EH (cell line): ENCODE measurements at regions not wholly inside any gene's neighbourhood (a gene's known extent, or its start where the extent isn't known, plus 50 kb on each side); places are given as distances from the start of the nearest gene placed in this dataset.
"Not testable (repeated sequence)": the region's sequence is repeated elsewhere in the genome, so short reads cannot be mapped to it uniquely, and the experiment has no call there.

Experiments used
- DNase-seq: peaks from one replicate; pipeline ENCODE4 v3.0.0-alpha.2; 2015; ENCODE audit warnings: low read depth

DNA sequence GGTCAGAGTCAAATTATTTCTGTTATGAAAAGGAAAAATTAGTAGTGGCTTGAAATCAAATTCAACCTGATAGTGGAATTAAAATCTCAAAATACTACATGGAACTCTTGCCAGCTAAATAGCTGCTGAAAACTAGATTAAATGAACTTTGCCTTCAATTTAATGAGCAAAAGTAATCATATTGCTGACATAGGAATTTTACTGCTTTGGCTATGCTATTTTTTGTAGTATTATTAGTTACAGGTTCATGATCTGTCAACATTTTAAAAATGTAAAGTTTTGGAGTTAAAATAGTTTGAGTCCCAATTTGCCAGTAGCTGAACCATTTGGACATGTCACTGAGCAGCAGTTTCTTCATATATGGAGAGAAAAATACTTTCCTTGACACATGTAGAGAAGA lies 81.4 kb downstream of the RERGL start:
- no peak for DNase-seq

- DNase-seq: no peak
These were observed 90.7 kb downstream of the RERGL start for GRCh38 chr12:17999174-17999801.

GRCh38 chr12:17992002-17992656 lies 97.9 kb downstream of the RERGL start:
- DNase-seq: peak; percentile 7

- DNase-seq: no peak
These were observed 107.4 kb downstream of the RERGL start for GRCh38 chr12:17982556-17982955.

DNA sequence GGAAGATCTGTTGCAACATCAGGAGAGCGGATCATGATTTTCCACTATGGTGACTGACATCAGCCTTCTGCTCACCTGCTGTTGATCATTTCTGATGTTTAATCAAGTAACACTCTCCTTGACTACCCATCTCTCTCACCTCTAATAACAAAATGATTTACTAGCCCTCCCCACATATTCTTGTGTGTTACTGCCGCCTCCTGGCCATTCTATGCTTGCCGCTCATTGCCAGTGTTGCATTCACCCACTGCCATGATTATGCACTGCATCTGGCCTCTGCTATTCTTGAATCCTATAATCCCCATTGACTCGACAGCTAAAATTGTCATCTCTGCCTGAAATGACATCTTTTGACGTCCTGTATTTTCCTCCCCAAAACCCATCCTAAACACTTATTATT lies 113.8 kb downstream of the RERGL start:
- no peak for DNase-seq

GRCh38 chr12:17975763-17976162 lies 114.2 kb downstream of the RERGL start:
- DNase-seq: no peak

DNA sequence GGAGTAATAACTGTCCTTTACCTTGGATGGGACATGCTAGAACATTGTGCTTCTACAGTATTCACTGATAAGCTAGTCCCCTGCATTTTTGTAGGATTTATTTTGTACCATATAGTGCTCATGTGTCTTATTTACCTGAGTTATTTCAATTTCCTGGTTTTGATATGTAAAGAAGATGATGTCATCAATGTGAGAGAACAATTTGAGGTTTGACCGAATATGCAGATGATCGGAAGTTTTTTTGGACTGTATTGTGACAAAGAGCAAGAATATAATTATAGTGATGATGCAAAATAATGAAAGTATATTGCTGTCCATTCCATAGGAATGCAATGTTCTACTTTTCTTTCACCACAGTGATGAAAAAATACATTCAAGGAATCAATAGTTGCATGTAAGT lies 114.8 kb downstream of the RERGL start:
- DNase-seq: no peak

GRCh38 chr12:17971850-17972249 lies 118.1 kb downstream of the RERGL start:
- no peak for DNase-seq

- no peak for DNase-seq
These were observed 135.2 kb downstream of the RERGL start for GRCh38 chr12:17954788-17955187.

DNA sequence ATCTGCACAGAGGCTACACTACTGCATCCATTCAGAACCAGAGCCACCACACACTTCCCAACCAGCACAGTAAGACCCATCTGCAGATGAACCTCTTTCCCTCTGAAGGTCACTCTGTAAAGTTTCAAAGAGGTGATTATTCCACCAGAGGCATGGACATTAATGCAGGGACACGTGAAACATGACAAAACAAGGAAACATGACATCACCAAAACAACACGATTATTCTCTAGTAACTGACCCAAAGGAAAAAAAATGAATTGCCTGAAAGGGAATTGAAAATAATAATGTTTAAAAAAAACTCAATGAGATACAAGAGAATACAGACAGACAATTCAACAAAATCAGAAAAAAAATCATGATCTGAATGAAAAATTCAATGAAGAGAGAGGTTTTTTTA lies 139.1 kb downstream of the RERGL start:
- DNase-seq: no peak

- DNase-seq: no peak
These were observed 140.3 kb downstream of the RERGL start for GRCh38 chr12:17949558-17950141.

GRCh38 chr12:17928708-17929366 lies 161.2 kb downstream of the RERGL start:
- peak; percentile 21 for DNase-seq

DNA sequence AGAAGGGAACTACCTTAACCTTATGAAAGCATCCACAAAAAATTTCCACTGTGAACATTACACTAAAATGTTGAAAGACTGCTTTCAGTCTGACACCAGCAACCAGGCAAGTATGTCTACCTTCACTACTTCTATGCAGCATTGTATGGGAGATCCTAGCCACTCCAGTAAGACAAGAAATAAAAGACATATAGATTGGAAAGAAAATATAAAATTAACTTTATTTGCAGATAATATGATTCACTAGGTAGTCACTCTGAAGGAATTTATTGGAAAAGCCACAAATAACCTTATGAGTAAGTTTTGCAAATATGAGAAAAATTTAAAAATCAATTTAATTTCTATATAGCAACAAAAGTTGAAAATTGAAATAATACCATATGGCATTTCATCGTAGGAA lies 172.0 kb downstream of the RERGL start:
- no peak for DNase-seq

DNA sequence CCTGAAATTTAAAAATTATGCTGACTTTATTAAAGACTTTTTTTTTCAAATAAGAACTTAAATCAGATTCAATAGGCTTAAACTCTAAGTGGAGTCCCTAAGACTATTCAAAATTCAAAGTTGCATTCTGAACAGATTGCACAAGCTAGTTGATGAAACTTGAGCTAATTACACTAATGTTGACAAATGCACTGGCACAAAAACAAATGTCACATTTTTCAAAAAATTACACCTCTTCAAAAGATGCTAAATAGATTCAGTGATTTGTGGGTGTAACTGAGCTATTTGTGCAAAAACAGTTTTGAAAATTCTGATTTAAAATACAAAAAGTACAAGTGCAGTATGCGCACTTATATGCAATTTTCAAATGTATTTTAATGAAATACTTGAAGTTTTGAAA lies 205.4 kb downstream of the RERGL start:
- DNase-seq: no peak

DNA sequence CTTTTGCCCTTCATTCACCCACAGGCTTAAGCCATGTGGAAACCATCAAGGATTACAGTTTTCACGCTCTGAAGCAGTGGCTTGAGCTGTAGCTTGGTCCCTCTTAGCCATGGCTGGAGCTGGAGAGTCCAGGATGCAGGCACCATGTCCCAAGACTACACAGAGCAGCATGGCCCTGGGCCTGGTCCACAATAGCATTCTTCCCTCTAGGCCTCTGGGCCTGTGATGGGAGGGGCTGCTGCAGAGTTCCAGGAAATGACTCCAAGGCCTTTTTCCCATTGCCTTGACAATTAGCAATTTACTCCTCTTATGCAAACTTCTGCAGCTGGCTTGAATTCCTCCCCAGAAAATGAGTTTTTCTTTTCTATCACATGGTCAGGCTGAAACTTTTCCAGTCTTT lies 211.3 kb downstream of the RERGL start:
- no peak for DNase-seq

- no peak for DNase-seq
These were observed 214.8 kb downstream of the RERGL start for GRCh38 chr12:17875230-17875629.

DNA sequence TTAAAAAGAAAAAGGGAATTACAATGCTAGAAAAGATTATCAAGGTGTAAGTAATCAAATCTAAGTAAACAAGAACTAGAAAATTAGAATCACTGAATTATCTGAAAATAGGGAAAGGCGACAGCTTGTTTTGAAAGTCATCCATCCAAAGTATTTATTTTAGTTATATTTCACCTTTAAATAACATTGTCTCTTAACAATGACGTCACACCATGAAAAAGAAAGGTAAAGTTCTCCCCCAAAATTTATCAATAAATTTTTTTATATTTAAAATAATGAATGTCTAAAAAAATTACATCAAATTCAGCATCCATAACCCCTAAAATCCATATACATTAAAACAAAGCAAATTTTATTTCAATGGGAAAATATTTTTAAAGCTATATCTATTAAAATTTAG lies 223.2 kb downstream of the RERGL start:
- no peak for DNase-seq

GRCh38 chr12:17855548-17855947 lies 234.4 kb downstream of the RERGL start:
- not testable (repeated sequence) for DNase-seq

GRCh38 chr12:17853054-17853453 lies 236.9 kb downstream of the RERGL start:
- DNase-seq: no peak

DNA sequence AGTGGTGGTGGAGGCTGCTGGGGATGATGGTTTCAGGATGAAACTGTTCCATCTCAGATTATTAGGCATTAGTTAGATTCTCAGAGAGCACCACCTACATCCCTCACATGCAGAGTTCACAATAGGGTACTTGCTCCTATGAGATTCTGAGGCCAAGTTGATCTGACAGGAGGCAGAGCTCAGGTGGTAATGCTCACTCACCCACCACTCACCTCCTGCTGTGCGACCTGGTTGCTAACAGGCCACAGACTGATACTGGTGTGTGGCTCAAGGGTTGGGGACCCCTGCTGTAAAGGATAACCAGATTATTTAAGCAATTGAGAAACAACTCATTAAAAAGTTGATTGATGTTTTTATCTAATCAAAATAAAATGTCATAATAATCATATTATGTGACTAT lies 248.5 kb downstream of the RERGL start:
- no peak for DNase-seq

- no peak for DNase-seq
These were observed 260.2 kb downstream of the RERGL start for GRCh38 chr12:17829813-17830212.

GRCh38 chr12:17818931-17819330 lies 271.1 kb downstream of the RERGL start:
- no peak for DNase-seq

- DNase-seq: no peak
These were observed 279.6 kb downstream of the RERGL start for GRCh38 chr12:17810399-17810798.
